ENCODE measurements at regions not wholly inside any gene's neighbourhood (a gene's known extent, or its start where the extent isn't known, plus 50 kb on each side); places are given as distances from the start of the nearest gene placed in this dataset.

DNA sequence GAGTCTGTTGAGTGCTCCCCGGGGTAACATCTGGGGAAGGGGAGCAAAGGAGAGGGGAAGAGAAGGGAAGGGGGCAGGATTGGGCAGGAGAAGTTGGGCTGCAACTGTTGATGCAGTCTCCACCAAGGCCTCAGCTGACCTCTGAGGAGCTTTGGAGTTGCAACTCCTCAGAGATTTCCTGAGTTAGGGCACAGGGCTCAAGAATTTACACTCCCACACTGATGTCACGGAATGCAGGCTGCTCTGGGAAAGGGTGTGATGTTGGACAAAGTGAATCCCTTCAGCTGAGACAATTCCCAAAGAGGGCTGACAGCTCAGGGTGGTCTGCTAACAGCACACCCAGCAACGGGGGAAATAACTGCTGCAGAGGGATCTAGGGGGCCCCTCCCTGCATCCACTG is 295.6 kb downstream of the PCNX1 start:
- no peak for TF ChIP-seq CTCF (IDR thresholded peaks at IDR 0.05; ENCODE audit: insufficient read depth, low read depth, low read length)
- ChIA-PET POLR2A (no interaction called here), CTCF (no interaction called here)
- no peak for DNase-seq (ENCODE audit: low read depth)
- no peaks in the 10 kb centered on the region for H3K27me3 ChIP-seq (ENCODE audit: control insufficient read depth, insufficient read depth, low read length)
- H3K36me3 ChIP-seq (ENCODE audit: control insufficient read depth, insufficient read depth, low read length), result no peaks in the 10 kb centered on the region
- no peak overlapping the region for H3K4me3 ChIP-seq (ENCODE audit: low read depth, low read length)

GRCh38 chr14:71203306-71203705 is 296.0 kb downstream of the PCNX1 start:
- ChIA-PET POLR2A (no interaction called here), CTCF (no interaction called here)
- H3K27me3 ChIP-seq (ENCODE audit: control insufficient read depth, insufficient read depth, low read length), result no peaks in the 10 kb centered on the region

GRCh38 chr14:71204231-71204630 is 297.0 kb downstream of the PCNX1 start:
- TF ChIP-seq CTCF (IDR thresholded peaks at IDR 0.05; ENCODE audit: insufficient read depth, low read depth, low read length), result no peak
- DNase-seq (ENCODE audit: low read depth), result no peak
- ChIA-PET POLR2A (no interaction called here), CTCF (no interaction called here)
- H3K27me3 ChIP-seq (ENCODE audit: control insufficient read depth, insufficient read depth, low read length), result no peaks in the 10 kb centered on the region
- H3K4me3 ChIP-seq (ENCODE audit: low read depth, low read length), result no peak overlapping the region
- no peaks in the 10 kb centered on the region for H3K36me3 ChIP-seq (ENCODE audit: control insufficient read depth, insufficient read depth, low read length)

More at GRCh38 chr14:71203306-71203705, 296.0 kb downstream of the PCNX1 start:
- Histone ChIP-seq H3K4me3 (ENCODE audit: low read depth, low read length) (no peak overlapping the region), H3K36me3 (ENCODE audit: control insufficient read depth, insufficient read depth, low read length) (no peaks in the 10 kb centered on the region)
- no peak for TF ChIP-seq CTCF (IDR thresholded peaks at IDR 0.05; ENCODE audit: insufficient read depth, low read depth, low read length)
- no peak for DNase-seq (ENCODE audit: low read depth)

DNA sequence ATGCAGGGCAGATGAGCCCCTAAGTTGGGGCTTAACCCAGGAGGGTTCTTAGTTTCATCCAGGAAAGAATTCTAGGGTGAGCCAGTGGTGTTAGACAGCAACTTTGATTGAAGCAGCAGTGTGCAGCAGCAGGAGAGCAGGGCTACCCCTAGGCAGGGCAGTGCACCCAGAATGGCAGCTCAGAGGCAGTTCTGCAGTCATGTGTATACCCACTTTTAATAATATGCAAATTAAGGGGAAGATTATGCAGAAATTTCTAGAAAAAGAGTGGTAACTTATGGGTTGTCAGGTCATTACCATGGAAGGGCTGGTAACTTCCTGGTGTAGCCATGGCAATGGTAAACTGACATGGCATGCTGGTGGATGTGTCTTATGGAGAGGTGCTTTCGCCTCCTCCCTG is 297.5 kb downstream of the PCNX1 start:
- Histone ChIP-seq H3K36me3 (ENCODE audit: control insufficient read depth, insufficient read depth, low read length) (no peaks in the 10 kb centered on the region), H3K4me3 (ENCODE audit: low read depth, low read length) (no peak overlapping the region), H3K27me3 (ENCODE audit: control insufficient read depth, insufficient read depth, low read length) (no peaks in the 10 kb centered on the region)
- TF ChIP-seq CTCF (IDR thresholded peaks at IDR 0.05; ENCODE audit: insufficient read depth, low read depth, low read length), result no peak
- POLR2A ChIA-PET, result no interaction called here
- DNase-seq (ENCODE audit: low read depth), result no peak
- CTCF ChIA-PET, result no interaction called here

DNA sequence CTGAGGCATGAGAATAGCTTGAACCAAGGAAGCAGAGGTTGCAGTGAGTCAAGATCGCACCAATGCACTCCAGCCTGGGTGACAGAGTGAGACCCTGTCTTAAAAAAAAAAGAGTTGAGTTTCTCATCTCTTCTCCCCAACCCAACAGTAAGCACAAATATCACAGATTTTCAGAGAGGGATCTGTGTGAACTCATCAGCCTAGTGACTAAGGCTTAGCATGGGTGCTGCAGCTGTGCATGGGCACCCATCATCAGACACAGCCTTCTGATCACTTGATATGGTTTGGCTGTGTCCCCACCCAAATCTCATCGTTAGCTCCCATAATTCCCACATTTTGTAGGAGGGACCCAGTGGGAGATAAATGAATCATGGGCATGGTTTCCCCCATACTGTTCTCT is 298.9 kb downstream of the PCNX1 start:
- CTCF ChIA-PET, result interaction anchor here (0.6 kb wide), 1 partner anchor 15 kb away, joined by 3 read pairs; no protein-coding TSS in a partner anchor
- POLR2A ChIA-PET, result interaction anchor here (0.5 kb wide), 1 partner anchor 332 kb away, joined by 10 read pairs; no protein-coding TSS in a partner anchor
- DNase-seq (ENCODE audit: low read depth), result no peak
- no peak overlapping the region for H3K4me3 ChIP-seq (ENCODE audit: low read depth, low read length)
- no peaks in the 10 kb centered on the region for H3K27me3 ChIP-seq (ENCODE audit: control insufficient read depth, insufficient read depth, low read length)
- no peak for TF ChIP-seq CTCF (IDR thresholded peaks at IDR 0.05; ENCODE audit: insufficient read depth, low read depth, low read length)
- H3K36me3 ChIP-seq (ENCODE audit: control insufficient read depth, insufficient read depth, low read length), result no peaks in the 10 kb centered on the region

Measured in BJ (cell line).